CD4-positive, alpha-beta T cell treated with Interleukin-15 for 4 hours (primary cell): ENCODE measurements at regions not wholly inside any gene's neighbourhood (a gene's known extent, or its start where the extent isn't known, plus 50 kb on each side); places are given as distances from the start of the nearest gene placed in this dataset.

Source experiments
- DNase-seq: peaks from one replicate; pipeline ENCODE4 v3.0.0-alpha.2; 2020; ENCODE audit warnings: low spot score

- DNase-seq = no peak
Measured at GRCh38 chr13:97135883-97136282, 86.2 kb upstream of the MBNL2 start.

GRCh38 chr13:97136418-97136817, 85.7 kb upstream of the MBNL2 start:
- no peak for DNase-seq

- no peak for DNase-seq
Measured at GRCh38 chr13:97139691-97140090, 82.4 kb upstream of the MBNL2 start.

GRCh38 chr13:97140131-97140530, 82.0 kb upstream of the MBNL2 start:
- no peak for DNase-seq

GRCh38 chr13:97140611-97141010, 81.5 kb upstream of the MBNL2 start:
- no peak for DNase-seq

GRCh38 chr13:97141097-97141496, 81.0 kb upstream of the MBNL2 start:
- no peak for DNase-seq

GRCh38 chr13:97141564-97142005, 80.5 kb upstream of the MBNL2 start:
- no peak for DNase-seq

- no peak for DNase-seq
Measured at GRCh38 chr13:97142452-97142851, 79.7 kb upstream of the MBNL2 start.

- no peak for DNase-seq
Measured at GRCh38 chr13:97145057-97145456, 77.1 kb upstream of the MBNL2 start.

- DNase-seq = no peak
Measured at GRCh38 chr13:97148894-97149293, 73.2 kb upstream of the MBNL2 start.

GRCh38 chr13:97160421-97160820, 61.7 kb upstream of the MBNL2 start:
- no peak for DNase-seq

GRCh38 chr13:97161582-97162231, 60.4 kb upstream of the MBNL2 start:
- DNase-seq = no peak

- no peak for DNase-seq
Measured at GRCh38 chr13:97165502-97166425, 56.4 kb upstream of the MBNL2 start.

- no peak for DNase-seq
Measured at GRCh38 chr13:97171136-97171535, 51.0 kb upstream of the MBNL2 start.
